Type B pancreatic cell (in vitro differentiated cells): ENCODE measurements at regions not wholly inside any gene's neighbourhood (a gene's known extent, or its start where the extent isn't known, plus 50 kb on each side); places are given as distances from the start of the nearest gene placed in this dataset.
"Not testable (repeated sequence)": the region's sequence is repeated elsewhere in the genome, so short reads cannot be mapped to it uniquely, and the experiment has no call there.

Source experiments
- DNase-seq: peaks from one replicate; pipeline ENCODE4 v3.0.0; 2021; ENCODE audit warnings: mixed read lengths; ENCODE audit not compliant: unreplicated experiment; ENCODE audit errors: extremely low spot score
- H3K27ac Mint-ChIP-seq: 2 replicates; pipeline ENCODE4 v1.8.0; 2021; ENCODE audit warnings: mild to moderate bottlenecking, mixed read lengths
- H3K27me3 Mint-ChIP-seq: 2 replicates; pipeline ENCODE4 v1.8.0; 2021; ENCODE audit warnings: mixed read lengths
- H3K36me3 Mint-ChIP-seq: 2 replicates; pipeline ENCODE4 v1.8.0; 2021; ENCODE audit warnings: mixed read lengths
- H3K4me1 Mint-ChIP-seq: one replicate; pipeline ENCODE4 v1.8.0; 2021; ENCODE audit warnings: mixed read lengths; ENCODE audit not compliant: unreplicated experiment
- H3K4me3 Mint-ChIP-seq: 2 replicates; pipeline ENCODE4 v1.8.0; 2021; ENCODE audit warnings: mild to moderate bottlenecking, mixed read lengths
- H3K9me3 Mint-ChIP-seq: 2 replicates; pipeline ENCODE4 v1.8.0; 2021; ENCODE audit warnings: mixed read lengths
- TF ChIP-seq, protein P1 (sequence below): fragments of 200-600 bp; sonication (generic); conservative IDR thresholded peaks from 2 replicates; pipeline ENCODE4 v1.5.0; 2021; ENCODE audit warnings: antibody characterized with exemption, mild to moderate bottlenecking

DNA sequence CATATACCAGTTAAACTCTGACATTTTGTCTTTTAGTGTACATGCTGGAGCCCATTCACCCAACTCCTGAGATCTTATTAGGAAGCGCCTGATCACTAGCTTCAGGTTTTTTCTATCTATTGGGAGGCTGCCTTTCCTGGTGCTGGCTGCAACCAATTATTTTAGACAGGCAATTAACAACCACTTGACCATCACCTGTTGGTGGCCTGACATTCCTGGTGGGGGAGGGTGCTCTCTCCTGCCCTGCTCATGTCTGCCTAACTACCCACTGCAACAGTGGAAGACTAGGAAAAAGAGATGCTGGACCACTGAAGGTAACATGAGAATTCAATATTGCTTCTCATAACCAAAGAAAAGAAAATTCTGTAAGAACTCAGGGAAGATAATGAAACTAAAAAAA is 190.3 kb upstream of the GRM3 start:
- no peak for DNase-seq
- no peaks in the 10 kb centered on the region for H3K4me1 Mint-ChIP-seq

DNA sequence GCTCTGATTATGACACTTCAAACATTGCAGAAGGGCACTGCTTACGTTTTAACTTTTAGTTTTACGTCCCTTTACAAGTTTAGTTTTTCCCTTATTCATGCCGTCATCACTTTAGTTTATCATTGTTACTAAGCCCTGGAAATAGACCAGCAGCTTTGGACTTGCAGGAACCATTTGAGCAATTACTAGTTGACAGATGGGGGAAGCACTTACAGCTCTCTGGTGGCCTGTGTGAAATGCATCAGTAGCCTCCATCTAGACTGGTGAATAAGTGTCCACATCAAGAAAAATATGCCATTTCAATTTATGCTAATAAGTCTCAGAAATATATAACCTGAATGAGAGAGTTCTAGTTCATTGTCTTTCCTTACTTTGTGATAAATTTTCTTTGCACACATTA is 194.9 kb upstream of the GRM3 start:
- no peaks in the 10 kb centered on the region for H3K36me3 Mint-ChIP-seq
- no peaks in the 10 kb centered on the region for H3K9me3 Mint-ChIP-seq
- no peak overlapping the region for H3K4me3 Mint-ChIP-seq
- peaks cover 3% of the 10 kb centered on the region for H3K27me3 Mint-ChIP-seq
- no peaks in the 10 kb centered on the region for H3K4me1 Mint-ChIP-seq
- no peak overlapping the region for H3K27ac Mint-ChIP-seq
- no peak for DNase-seq
- TF ChIP-seq, protein P1, sequence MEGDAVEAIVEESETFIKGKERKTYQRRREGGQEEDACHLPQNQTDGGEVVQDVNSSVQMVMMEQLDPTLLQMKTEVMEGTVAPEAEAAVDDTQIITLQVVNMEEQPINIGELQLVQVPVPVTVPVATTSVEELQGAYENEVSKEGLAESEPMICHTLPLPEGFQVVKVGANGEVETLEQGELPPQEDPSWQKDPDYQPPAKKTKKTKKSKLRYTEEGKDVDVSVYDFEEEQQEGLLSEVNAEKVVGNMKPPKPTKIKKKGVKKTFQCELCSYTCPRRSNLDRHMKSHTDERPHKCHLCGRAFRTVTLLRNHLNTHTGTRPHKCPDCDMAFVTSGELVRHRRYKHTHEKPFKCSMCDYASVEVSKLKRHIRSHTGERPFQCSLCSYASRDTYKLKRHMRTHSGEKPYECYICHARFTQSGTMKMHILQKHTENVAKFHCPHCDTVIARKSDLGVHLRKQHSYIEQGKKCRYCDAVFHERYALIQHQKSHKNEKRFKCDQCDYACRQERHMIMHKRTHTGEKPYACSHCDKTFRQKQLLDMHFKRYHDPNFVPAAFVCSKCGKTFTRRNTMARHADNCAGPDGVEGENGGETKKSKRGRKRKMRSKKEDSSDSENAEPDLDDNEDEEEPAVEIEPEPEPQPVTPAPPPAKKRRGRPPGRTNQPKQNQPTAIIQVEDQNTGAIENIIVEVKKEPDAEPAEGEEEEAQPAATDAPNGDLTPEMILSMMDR = no peak

More for the DNA sequence above, 190.3 kb upstream of the GRM3 start:
- Mint-ChIP-seq H3K36me3 (no peaks in the 10 kb centered on the region), H3K27ac (no peak overlapping the region), H3K9me3 (no peaks in the 10 kb centered on the region), H3K27me3 (peaks cover 3% of the 10 kb centered on the region), H3K4me3 (no peak overlapping the region)
- TF ChIP-seq, protein P1 = no peak

DNA sequence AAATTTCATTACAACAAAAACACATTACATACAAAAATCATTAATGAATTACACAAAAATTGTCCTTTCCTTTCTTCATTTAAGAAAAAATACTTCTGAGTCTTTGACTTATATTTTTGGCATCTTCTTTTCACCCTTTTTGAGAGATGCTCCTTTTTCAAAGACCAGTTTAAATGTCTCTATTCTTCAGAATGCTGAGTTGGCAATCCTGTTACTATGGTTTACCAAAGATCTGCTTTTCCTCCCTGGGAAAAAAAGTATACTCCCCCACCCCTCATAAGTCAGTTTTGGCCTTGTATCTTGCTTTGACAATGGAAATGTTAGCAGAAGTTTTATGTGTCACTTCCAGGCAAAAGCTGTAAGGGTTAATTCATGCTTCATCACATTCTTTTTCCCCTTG is 198.4 kb upstream of the GRM3 start:
- Mint-ChIP-seq H3K4me1 (no peaks in the 10 kb centered on the region), H3K27ac (no peak overlapping the region), H3K27me3 (no peaks in the 10 kb centered on the region), H3K36me3 (no peaks in the 10 kb centered on the region), H3K9me3 (no peaks in the 10 kb centered on the region), H3K4me3 (no peak overlapping the region)
- no peak for DNase-seq
- TF ChIP-seq, protein P1 = no peak

DNA sequence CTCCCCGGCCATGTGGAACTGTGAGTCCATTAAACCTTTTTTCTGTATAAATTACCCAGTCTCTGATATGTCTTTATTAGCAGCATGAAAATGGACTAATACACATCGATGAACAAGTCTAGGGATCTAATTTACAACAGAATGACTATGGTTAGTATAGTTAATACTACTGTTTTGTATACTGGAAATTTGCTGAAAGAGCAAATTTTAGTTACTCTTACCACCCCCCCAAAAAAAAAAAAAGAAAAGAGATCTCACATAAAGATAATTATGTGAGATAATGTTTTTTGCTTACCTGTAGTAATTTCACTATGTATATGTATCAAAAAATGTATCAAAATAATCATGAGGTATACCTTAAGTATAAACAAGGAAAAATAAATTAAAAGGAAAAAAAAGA is 199.5 kb upstream of the GRM3 start:
- no peaks in the 10 kb centered on the region for H3K27me3 Mint-ChIP-seq
- no peak overlapping the region for H3K4me3 Mint-ChIP-seq
- H3K9me3 Mint-ChIP-seq = no peaks in the 10 kb centered on the region
- no peaks in the 10 kb centered on the region for H3K36me3 Mint-ChIP-seq
- no peak overlapping the region for H3K27ac Mint-ChIP-seq
- no peaks in the 10 kb centered on the region for H3K4me1 Mint-ChIP-seq
- DNase-seq = no peak
- TF ChIP-seq, protein P1 = no peak

DNA sequence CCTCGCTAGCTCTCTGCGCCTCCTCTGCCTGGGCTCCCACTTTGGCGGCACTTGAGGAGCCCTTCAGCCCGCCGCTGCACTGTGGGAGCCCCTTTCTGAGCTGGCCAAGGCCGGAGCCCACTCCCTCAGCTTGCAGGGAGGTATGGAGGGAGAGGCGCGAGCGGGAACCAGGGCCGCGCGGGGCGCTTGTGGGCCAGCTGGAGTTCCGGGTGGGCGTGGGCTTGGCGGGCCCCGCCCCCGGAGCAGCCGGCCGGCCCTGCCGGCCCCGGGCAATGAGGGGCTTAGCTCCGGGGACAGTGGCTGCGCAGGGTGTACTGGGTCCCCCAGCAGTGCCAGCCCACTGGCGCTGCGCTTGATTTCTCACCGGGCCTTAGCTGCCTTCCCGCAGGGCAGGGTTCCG is 203.3 kb upstream of the GRM3 start:
- H3K9me3 Mint-ChIP-seq, H3K27ac Mint-ChIP-seq, H3K4me3 Mint-ChIP-seq, H3K4me1 Mint-ChIP-seq, H3K27me3 Mint-ChIP-seq, H3K36me3 Mint-ChIP-seq, DNase-seq: not testable (repeated sequence)

DNA sequence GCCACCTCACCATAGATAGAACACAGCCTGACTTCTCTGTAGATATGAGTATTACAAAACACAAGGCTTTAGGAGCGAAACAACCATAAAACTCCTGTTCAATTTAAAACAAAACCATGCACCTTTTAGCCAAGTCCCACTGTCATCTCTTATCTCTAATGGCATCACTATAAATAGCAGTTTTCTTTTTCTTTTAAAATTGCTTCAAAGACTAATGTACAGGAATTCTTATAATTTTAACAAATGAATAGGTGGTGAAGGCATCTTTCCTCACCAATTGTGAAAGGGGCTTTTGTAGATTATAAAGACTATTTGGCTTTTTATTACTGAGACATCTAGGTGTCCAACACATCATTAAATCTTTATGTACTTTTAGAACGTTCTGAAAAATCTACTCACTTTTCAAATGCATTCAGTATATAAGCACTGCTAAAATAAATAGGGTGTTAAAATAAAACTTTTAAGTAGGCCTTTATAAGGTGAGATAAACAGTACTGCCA is 205.7 kb upstream of the GRM3 start:
- H3K27me3 Mint-ChIP-seq = no peaks in the 10 kb centered on the region
- no peak overlapping the region for H3K4me3 Mint-ChIP-seq
- DNase-seq = no peak
- H3K4me1 Mint-ChIP-seq = no peaks in the 10 kb centered on the region
- peaks cover 5% of the 10 kb centered on the region for H3K9me3 Mint-ChIP-seq
- TF ChIP-seq, protein P1 = no peak
- H3K27ac Mint-ChIP-seq = no peak overlapping the region
- no peaks in the 10 kb centered on the region for H3K36me3 Mint-ChIP-seq
